Stimulated activated CD4-positive, alpha-beta T cell treated with anti-CD3 and anti-CD28 coated beads, Interleukin-12 subunit alpha, Interleukin-12 subunit beta, amount 100 ng/mL, for 48 hours (primary cell): ENCODE measurements at regions not wholly inside any gene's neighbourhood (a gene's known extent, or its start where the extent isn't known, plus 50 kb on each side); places are given as distances from the start of the nearest gene placed in this dataset.
"Not testable (repeated sequence)": the region's sequence is repeated elsewhere in the genome, so short reads cannot be mapped to it uniquely, and the experiment has no call there.

Source experiments
- DNase-seq, 3 donors: peaks; one replicate each; pipeline ENCODE4 v3.0.0-alpha.2; 2020; ENCODE audit warnings: low read depth in 2 of 3, low spot score in 1 of 3

DNA sequence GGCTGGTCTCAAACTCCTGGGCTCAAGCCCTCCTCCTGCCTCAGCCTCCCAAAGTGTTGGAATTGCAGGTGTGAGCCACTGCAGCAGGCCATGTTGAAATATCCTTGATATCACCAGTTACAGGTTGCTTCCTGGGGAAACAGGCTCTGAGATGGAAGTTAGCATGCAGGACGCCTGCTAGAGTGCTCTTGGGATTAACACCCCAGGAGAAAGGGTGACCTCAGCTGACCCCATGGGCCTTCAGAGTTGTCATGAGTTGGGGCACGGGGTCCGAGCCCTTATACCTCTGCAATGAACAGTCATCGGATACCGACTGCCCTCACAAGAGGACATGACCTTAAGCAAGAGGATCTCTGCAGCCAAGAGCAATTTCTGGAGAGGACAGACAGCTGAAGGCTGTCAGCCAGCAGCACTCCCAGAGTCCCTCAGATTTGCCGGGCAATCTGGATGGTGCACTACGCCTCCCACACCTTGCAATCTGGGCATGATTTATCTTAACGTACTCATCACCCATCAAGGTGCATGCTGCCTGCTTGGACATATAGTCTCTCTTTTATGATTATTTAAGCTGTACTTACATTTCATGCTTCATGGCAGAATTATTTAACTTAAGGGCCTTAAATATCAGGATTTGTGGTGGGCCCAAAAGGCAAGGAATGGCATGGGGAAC, 134.6 kb downstream of the ADSS2 start:
- DNase-seq: no peak

- DNase-seq: no peak
Measured at GRCh38 chr1:244318078-244318477, 133.6 kb downstream of the ADSS2 start.

DNA sequence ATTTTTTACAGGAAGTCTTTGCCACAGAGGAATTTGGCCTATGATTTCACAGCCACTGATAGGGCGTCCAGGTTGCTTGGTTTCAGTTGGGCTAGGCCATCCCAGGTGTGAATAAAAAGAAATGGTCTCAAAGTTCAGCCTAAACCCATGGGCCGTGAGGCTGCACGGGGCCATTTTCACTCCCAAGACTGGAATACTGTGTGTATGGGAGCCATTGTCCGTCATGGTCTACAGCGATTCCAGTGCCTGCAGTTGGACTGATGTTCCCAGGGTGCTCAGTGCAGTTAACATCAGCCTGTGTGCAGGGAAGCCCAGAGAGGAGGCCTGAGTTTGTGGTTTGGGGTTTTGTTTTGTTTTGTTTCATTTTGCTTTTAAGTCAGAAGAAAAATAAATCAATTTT, 133.2 kb downstream of the ADSS2 start:
- DNase-seq: no peak

DNA sequence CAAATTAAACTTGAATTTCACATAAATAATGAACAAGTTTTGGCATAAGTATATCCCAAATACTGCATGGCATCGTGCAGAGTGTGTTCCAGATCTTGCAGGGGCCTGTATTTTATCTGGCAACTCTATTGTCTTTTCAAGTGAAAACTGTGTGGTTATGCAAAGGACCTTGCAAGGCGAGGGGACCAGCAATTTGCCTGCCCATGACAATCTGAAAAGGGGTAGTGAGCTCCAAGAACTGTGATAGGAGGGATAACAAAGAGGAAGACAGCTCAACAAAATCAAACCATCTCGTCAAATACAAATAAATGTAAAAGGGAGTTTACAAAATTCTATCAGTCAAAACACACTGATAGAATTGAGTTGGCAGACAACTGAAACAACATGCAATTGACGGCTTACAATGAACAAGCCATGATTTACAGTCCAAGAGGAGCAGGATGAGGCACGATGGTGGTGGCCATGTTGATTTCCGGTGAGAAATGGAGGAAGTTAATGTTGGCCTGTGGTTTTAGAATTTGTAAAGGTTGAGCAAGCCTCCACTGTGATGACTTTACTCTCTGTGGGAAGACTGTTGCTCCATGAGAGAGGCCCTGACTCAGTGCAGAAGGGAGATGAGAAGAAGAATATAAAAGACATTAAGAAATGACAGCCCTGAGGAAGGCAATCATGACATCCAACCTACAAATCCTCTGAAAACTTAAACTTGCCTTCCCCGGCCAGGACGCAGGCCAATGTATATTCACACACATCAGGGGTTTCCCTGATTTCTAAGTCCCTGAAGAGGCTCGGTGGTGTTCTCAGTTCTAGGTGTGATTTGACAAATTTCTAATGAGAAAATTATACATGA, 132.2 kb downstream of the ADSS2 start:
- DNase-seq: peak; percentile 31 to 37 (median 31)

DNA sequence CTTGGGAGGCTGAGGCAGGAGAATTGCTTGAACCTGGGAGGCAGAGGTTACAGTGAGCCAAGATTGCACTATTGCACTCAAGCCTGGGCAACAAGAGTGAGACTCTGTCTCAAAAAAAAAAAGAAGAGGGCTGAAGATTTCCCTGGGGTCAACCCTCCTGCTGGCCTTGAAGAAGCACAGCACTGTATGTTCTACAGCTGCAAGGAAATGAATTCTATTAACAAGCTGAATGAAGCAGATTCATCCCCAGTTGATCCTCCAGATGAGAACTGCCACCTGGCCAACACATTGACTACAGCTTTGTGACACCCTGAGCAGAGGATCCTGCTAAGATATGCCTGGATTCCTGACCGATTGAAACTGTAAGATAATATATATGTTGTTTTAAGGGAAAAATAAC, 129.5 kb downstream of the ADSS2 start:
- no peak for DNase-seq

GRCh38 chr1:244322791-244323521, 128.8 kb downstream of the ADSS2 start:
- DNase-seq: peak in 1 of 3 donors; percentile 47

DNA sequence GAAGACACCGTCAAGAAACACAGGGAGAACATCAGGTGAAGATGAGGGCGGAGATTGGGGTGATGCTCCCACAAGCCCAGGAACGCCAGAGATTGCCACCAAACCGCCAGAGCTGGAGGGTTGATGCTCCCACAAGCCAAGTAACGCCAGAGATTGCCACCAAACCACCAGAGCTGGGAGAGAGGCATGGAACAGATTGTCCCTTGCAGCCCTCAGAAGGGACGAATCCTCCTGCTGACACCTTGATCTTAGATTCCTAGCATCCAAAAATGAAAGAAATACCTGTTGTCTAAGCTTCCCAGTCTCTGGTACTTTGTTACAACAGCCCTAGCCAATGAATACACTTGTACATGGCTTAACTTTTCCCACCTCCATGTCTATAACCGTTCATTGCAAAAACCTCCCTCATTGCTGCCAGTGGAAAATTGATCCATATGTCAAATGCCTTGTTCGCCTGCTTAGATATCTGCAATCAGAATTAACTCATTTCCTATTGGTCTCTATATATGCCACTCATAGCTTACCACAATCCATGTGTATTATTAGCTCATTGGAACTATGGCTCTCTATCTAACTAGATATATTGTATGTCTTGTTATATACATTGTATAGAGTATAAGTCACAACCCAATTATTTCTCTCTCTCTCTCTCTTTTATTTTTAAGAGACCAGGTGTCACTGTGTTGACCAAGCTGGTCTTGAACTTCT, 127.4 kb downstream of the ADSS2 start:
- no peak for DNase-seq

DNA sequence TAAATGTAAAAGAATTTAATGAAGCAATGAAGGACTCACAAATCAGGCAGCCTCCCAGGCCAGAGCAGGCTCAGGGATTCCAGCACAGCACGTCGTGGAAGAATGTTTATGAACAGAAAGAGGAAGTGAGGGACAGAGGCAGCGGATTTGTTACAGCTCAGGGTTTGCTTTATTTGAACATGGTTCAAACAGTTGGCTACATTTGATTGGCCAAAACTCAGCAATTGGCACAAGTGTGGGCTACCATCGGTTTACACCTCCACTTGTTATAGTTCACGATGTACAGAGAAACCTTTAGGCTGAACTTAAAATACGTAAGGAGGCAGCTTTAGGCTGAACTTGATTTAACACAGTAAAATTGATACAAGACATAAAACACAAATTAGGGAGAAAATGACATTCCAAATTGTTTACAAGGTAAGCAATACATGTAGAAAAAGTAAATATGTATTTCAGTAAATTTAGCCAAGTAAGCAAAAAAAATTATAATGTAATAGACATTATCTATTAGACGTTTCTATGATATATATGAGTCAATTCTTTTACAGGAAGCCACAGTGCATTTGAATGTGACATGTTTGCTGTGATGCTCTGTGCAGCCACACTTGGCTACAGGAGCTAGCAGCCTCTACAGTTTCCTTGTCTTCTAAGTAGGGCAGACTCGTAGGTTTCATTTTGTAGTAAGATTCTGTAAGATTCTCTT, 126.5 kb downstream of the ADSS2 start:
- no peak for DNase-seq

DNA sequence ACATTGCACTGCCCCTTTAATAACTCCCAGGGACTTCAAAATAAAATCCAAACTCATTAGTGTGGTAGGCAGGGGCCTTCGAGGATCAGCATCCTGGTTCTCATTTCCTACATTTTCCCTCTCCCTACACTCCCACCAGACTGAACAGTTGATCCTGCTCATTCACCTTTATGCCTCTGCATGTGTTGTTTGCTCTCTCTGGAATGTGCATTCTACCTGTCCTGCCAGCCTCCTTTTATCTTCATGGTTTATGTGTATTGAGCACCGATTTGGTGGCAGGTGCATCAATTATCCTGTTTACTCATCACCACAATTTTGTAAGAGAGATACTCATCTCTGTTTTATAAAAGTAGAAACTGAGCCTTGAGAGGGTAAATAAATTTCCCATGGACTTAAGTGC, 125.0 kb downstream of the ADSS2 start:
- DNase-seq: no peak

DNA sequence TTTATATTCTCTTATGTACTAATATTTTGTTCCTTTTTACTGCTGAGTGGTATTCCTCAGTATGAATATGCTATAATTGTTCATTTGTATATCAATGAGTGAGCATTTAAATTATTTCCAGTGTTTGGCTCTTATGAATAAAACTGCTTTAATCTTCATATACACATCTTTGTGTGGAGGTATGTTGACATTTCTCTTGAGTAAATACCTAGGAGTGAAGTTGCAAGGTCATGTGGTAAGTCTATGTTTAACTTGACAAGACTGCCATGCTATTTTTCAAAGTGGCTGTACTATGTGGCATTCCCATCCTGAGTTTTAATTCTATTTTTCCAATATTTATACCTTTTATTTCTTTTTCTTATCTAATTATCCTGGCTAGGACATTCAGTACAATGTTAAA, 124.2 kb downstream of the ADSS2 start:
- no peak for DNase-seq

- DNase-seq: no peak
Measured at GRCh38 chr1:244328476-244328875, 123.2 kb downstream of the ADSS2 start.

DNA sequence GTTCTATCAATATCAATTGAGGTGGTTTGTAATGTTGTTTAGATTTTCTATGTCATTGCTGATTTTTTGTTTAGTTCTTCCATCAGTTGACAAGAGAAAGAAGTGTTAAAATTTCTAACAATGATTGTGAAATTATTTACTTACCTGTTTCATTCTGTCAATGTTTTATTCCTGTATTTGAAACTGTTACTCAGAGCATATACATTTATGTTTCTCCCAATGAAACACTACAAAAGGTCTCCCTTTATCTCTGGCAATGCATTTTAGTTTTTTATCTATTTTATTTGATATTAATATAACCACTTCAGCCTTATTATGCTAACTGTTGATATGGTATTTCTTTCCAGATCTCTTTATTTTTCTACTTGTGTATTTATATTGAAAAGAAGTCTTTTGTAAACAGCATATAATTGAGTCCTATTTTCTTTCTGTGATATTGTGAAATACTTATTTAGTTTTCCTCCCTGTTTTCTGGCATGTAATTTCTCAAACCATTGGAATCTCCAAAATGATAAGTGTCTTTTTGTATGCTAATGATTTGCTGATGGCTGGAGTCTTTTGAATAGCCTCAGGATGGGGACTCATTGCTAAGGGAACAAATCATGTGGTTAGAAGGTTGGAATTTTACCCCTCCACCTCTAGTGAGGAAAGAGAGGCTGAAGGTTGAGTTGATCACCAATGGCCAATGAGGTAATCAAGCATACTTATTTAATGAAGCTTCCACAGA, 122.0 kb downstream of the ADSS2 start:
- DNase-seq: no peak

DNA sequence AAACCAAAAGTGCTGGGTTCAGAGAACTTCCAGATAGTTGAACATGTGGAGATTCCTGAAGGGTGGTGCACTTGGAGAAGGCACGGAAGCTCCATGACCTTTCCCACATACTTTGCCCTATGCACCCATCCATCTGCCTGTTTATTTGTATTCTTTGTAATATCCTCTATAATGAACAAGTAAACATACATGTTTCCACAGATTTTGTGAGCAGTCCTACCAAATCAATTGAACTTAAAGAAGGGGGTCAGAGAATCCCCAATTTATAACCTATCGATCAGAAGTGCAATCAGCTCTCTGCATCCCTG, 121.4 kb downstream of the ADSS2 start:
- no peak for DNase-seq

DNA sequence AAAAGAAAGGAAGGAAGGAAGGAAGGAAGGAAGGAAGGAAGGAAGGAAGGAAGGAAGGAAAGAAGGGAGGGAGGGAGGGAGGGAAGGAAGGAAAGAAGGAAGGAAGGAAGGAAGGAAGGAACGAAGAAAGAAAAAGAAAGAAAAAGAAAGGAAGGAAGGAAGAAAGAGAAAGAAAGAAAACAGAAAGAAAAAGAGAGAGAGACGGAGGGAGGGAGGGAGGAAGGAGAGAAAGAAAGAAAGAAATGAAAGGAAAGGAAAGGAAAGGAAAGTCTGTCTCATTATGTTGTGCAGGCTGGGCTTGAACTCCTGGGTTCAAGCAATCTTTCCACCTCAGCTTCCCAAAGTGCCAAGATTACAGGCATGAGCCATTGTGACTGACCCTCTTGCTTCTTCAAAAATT, 118.9 kb downstream of the ADSS2 start:
- not testable (repeated sequence) for DNase-seq

- not testable (repeated sequence) for DNase-seq
Measured at GRCh38 chr1:244334315-244334714, 117.4 kb downstream of the ADSS2 start.

- not testable (repeated sequence) for DNase-seq
Measured at GRCh38 chr1:244334842-244335241, 116.9 kb downstream of the ADSS2 start.

GRCh38 chr1:244335456-244335855, 116.3 kb downstream of the ADSS2 start:
- no peak for DNase-seq

DNA sequence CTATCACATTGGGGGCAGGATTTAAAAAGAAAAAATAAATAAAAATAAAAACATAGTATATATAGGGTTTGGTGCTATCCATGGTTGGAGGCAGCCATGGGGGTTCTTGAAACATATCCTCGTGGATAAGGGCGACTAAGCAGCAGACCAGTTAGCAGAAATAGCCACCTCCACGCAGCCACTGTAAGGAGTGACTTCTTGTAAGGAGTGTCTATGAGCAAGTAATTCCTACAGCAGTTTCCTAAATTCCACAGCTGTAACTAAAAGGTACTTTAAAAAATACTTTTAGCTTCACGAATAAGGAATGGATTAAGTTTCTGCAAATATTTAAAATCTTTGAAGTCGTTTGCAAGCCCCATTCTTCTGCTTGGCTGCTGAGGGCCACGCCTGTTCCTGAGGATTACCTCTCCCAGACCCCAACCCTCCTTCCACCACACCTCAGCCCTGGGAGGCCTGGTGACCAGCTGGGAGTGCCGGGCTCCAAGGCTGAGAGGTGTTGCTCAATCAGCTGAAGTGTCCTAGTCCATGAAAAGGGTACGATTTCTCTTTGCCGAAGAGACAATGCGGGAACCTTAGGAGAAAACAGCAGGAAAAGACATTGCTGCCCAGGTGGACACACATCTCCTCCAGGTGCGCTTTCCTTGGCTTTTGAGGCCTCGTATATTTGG, 115.3 kb downstream of the ADSS2 start:
- no peak for DNase-seq

GRCh38 chr1:244337839-244338238, 113.9 kb downstream of the ADSS2 start:
- DNase-seq: no peak
